DND-41 (cell line): ENCODE measurements at regions not wholly inside any gene's neighbourhood (a gene's known extent, or its start where the extent isn't known, plus 50 kb on each side); places are given as distances from the start of the nearest gene placed in this dataset.

ENCODE experiments used
- ATAC-seq: fragments of 200-7000 bp; cut with Tn5 transposase; 3 replicates; pipeline ENCODE4 v1.9.1; 2021; ENCODE audit warnings: low read depth; ENCODE audit not compliant: insufficient read depth
- DNase-seq: peaks from one replicate; pipeline ENCODE4 v3.0.0-alpha.2; 2020
- H2AFZ ChIP-seq: 2 replicates; pipeline ENCODE4 v1.6.0; 2012; ENCODE audit warnings: low read depth, low read length
- H3K27ac ChIP-seq: 2 replicates; pipeline ENCODE4 v1.5.1; 2012; ENCODE audit warnings: low read length, inconsistent platforms
- H3K27me3 ChIP-seq: fragments of 200-600 bp; sonication (generic); 2 replicates; pipeline ENCODE4 v1.6.0; 2012; ENCODE audit warnings: low read length, mild to moderate bottlenecking, inconsistent platforms; ENCODE audit not compliant: insufficient read depth, poor library complexity
- H3K36me3 ChIP-seq: 2 replicates; pipeline ENCODE4 v1.5.1; 2012; ENCODE audit warnings: low read length, inconsistent platforms; ENCODE audit not compliant: insufficient read depth
- H3K4me1 ChIP-seq: 2 replicates; pipeline ENCODE4 v1.5.1; 2012; ENCODE audit warnings: mild to moderate bottlenecking, low read length; ENCODE audit not compliant: insufficient read depth
- H3K4me2 ChIP-seq: 2 replicates; pipeline ENCODE4 v1.6.0; 2012; ENCODE audit warnings: mild to moderate bottlenecking, moderate library complexity, low read length, inconsistent platforms; ENCODE audit not compliant: insufficient read depth
- H3K4me3 ChIP-seq, 2 experiments: fragments of 200-600 bp in 1 of 2; shearing (Covaris generic) in 1 of 2; 2 replicates each; pipeline ENCODE4 v1.5.1; 2012 to 2016; ENCODE audit warnings: inconsistent platforms in 2 of 2, low read length in 2 of 2, mild to moderate bottlenecking in 2 of 2, low read depth in 1 of 2, moderate library complexity in 1 of 2
- H3K79me2 ChIP-seq: 2 replicates; pipeline ENCODE4 v1.6.0; 2012; ENCODE audit warnings: low read length, inconsistent platforms; ENCODE audit not compliant: insufficient read depth
- H3K9ac ChIP-seq: 2 replicates; pipeline ENCODE4 v1.6.0; 2012; ENCODE audit warnings: low read depth, mild to moderate bottlenecking, inconsistent platforms, low read length, moderate library complexity
- H3K9me3 ChIP-seq: 2 replicates; pipeline ENCODE4 v1.5.1; 2012; ENCODE audit warnings: low read length, moderate library complexity, mild to moderate bottlenecking, inconsistent platforms; ENCODE audit not compliant: insufficient read depth, severe bottlenecking
- H4K20me1 ChIP-seq: 2 replicates; pipeline ENCODE4 v1.6.0; 2012; ENCODE audit warnings: low read length; ENCODE audit not compliant: insufficient read depth
- CTCF ChIP-seq: IDR thresholded peaks from 2 replicates; pipeline ENCODE4 v1.5.1; 2012; ENCODE audit warnings: borderline replicate concordance, low read length, moderate library complexity, mild to moderate bottlenecking; ENCODE audit not compliant: poor library complexity, severe bottlenecking; ENCODE audit errors: extremely low read depth
- EZH2 ChIP-seq: IDR thresholded peaks from 3 replicates; pipeline ENCODE4 v1.6.1; 2012; ENCODE audit warnings: borderline replicate concordance, low read depth, mild to moderate bottlenecking, moderate library complexity, low read length, inconsistent platforms; ENCODE audit not compliant: severe bottlenecking

- Histone ChIP-seq H2AFZ (no peak overlapping the region), H3K27me3 (no peaks in the 10 kb centered on the region), H3K79me2 (no peaks in the 10 kb centered on the region), H3K4me1 (no peaks in the 10 kb centered on the region), H3K36me3 (no peaks in the 10 kb centered on the region), H3K9ac (no peak overlapping the region), H3K4me3 (no peak overlapping the region), H3K27ac (no peak overlapping the region), H3K9me3 (no peaks in the 10 kb centered on the region), H4K20me1 (no peaks in the 10 kb centered on the region), H3K4me2 (no peak overlapping the region)
- no peak for TF ChIP-seq EZH2
- no peak for TF ChIP-seq CTCF
- ATAC-seq (no peak), DNase-seq (no peak)
Observed at GRCh38 chr18:5817816-5818215, 77.5 kb downstream of the TMEM200C start.

- ATAC-seq (no peak), DNase-seq (no peak)
- Histone ChIP-seq H3K36me3 (no peaks in the 10 kb centered on the region), H4K20me1 (no peaks in the 10 kb centered on the region), H3K9me3 (peaks cover 7% of the 10 kb centered on the region), H2AFZ (no peak overlapping the region), H3K4me2 (no peak overlapping the region), H3K79me2 (no peaks in the 10 kb centered on the region), H3K27ac (no peak overlapping the region), H3K27me3 (no peaks in the 10 kb centered on the region), H3K9ac (no peak overlapping the region), H3K4me1 (no peaks in the 10 kb centered on the region), H3K4me3 (no peak overlapping the region)
- no peak for TF ChIP-seq EZH2
- no peak for TF ChIP-seq CTCF
Observed at GRCh38 chr18:5806860-5807259, 88.5 kb downstream of the TMEM200C start.

GRCh38 chr18:5787936-5788335 is 107.4 kb downstream of the TMEM200C start:
- TF ChIP-seq EZH2 = no peak
- no peak for TF ChIP-seq CTCF
- H3K4me3 ChIP-seq = no peak overlapping the region
- no peak overlapping the region for H2AFZ ChIP-seq

GRCh38 chr18:5779922-5780321 is 115.4 kb downstream of the TMEM200C start:
- H4K20me1 ChIP-seq = no peaks in the 10 kb centered on the region
- peaks cover 4% of the 10 kb centered on the region for H3K9me3 ChIP-seq
- no peaks in the 10 kb centered on the region for H3K36me3 ChIP-seq
- no peak overlapping the region for H3K27ac ChIP-seq
- H3K4me2 ChIP-seq = no peak overlapping the region
- no peak overlapping the region for H3K4me3 ChIP-seq
- no peaks in the 10 kb centered on the region for H3K79me2 ChIP-seq
- H2AFZ ChIP-seq = no peak overlapping the region
- ATAC-seq (no peak), DNase-seq (no peak)
- TF ChIP-seq EZH2 (no peak), CTCF (no peak)
- no peak overlapping the region for H3K9ac ChIP-seq
- H3K4me1 ChIP-seq = no peaks in the 10 kb centered on the region
- no peaks in the 10 kb centered on the region for H3K27me3 ChIP-seq

More at GRCh38 chr18:5787936-5788335, 107.4 kb downstream of the TMEM200C start:
- no peaks in the 10 kb centered on the region for H3K36me3 ChIP-seq
- H3K4me1 ChIP-seq = no peaks in the 10 kb centered on the region
- ATAC-seq (no peak), DNase-seq (no peak)
- H3K27me3 ChIP-seq = no peaks in the 10 kb centered on the region
- no peaks in the 10 kb centered on the region for H4K20me1 ChIP-seq
- H3K79me2 ChIP-seq = no peaks in the 10 kb centered on the region
- no peak overlapping the region for H3K9ac ChIP-seq
- H3K4me2 ChIP-seq = no peak overlapping the region
- H3K9me3 ChIP-seq = peaks cover 4% of the 10 kb centered on the region
- no peak overlapping the region for H3K27ac ChIP-seq
